Adrenal gland (tissue), 5 donors: ENCODE measurements at regions not wholly inside any gene's neighbourhood (a gene's known extent, or its start where the extent isn't known, plus 50 kb on each side); places are given as distances from the start of the nearest gene placed in this dataset.

Experiments
- CTCF ChIP-seq, 6 experiments: fragments of 450-650 bp in 4 of 6; fragments of 200-600 bp in 2 of 6; sonication (generic) in 1 of 6; IDR thresholded peaks; 1 replicate in 5 of 6; 2 replicates in 1 of 6; pipeline versions ENCODE4 v1.5.1 to v1.8.0; 2016 to 2021; ENCODE audit warnings: antibody characterized with exemption in 6 of 6, mild to moderate bottlenecking in 2 of 6, moderate library complexity in 1 of 6
- POLR2A ChIP-seq, 2 donors: fragments of 450-650 bp; IDR thresholded peaks; one replicate each; pipeline ENCODE4 v1.6.1; 2017; ENCODE audit warnings: antibody characterized with exemption in 2 of 2, mild to moderate bottlenecking in 2 of 2, moderate library complexity in 1 of 2
- donor health status: DM: no; HTN: no; CAD: no.

- TF ChIP-seq CTCF (IDR thresholded peaks at IDR 0.05): no peak
- TF ChIP-seq POLR2A (IDR thresholded peaks at IDR 0.05): no peak
These were observed 500.2 kb upstream of the SALL3 start for GRCh38 chr18:78479443-78479842.
